Brain microvascular endothelial cell (primary cell): ENCODE measurements at regions not wholly inside any gene's neighbourhood (a gene's known extent, or its start where the extent isn't known, plus 50 kb on each side); places are given as distances from the start of the nearest gene placed in this dataset.

Experiments used
- DNase-seq: peaks from one replicate; pipeline ENCODE4 v3.0.0-alpha.2; 2020
- H3K27ac ChIP-seq: fragments of 250-450 bp; sonication (Bioruptor Pico); 2 replicates; pipeline ENCODE4 v1.5.1; 2020; ENCODE audit warnings: mild to moderate bottlenecking, moderate library complexity
- H3K27me3 ChIP-seq: fragments of 250-450 bp; sonication (Bioruptor Pico); replicated peaks from 2 replicates; pipeline ENCODE4 v1.5.1; 2020; ENCODE audit warnings: mild to moderate bottlenecking
- H3K36me3 ChIP-seq: fragments of 250-450 bp; sonication (Bioruptor Pico); replicated peaks from 2 replicates; pipeline ENCODE4 v1.5.1; 2020; ENCODE audit warnings: mild to moderate bottlenecking
- H3K4me3 ChIP-seq: 2 replicates; pipeline ENCODE4 v1.5.1; 2011; ENCODE audit warnings: low read depth, mild to moderate bottlenecking, control low read depth, low read length, moderate library complexity
- CTCF ChIP-seq: IDR thresholded peaks from 2 replicates; pipeline ENCODE4 v1.5.1; 2011; ENCODE audit warnings: low read depth, mild to moderate bottlenecking, moderate library complexity, low read length, control low read depth, inconsistent platforms; ENCODE audit errors: missing control alignments
- in situ Hi-C: cut with HindIII; loops from 2 replicates; pipeline ENCODE4 v1.10.0; 2017; ENCODE audit warnings: low sequenced_read_pairs, low pct_ligation_motif_present

- H3K36me3 ChIP-seq = no peaks in the 10 kb centered on the region
- DNase-seq = no peak
- no peak for TF ChIP-seq CTCF
- no peak overlapping the region for H3K27ac ChIP-seq
- in situ Hi-C loops = no loop called here
- H3K27me3 ChIP-seq = no peaks in the 10 kb centered on the region
- H3K4me3 ChIP-seq = no peak overlapping the region
These were observed 506.5 kb downstream of the ISL1 start for GRCh38 chr5:51889703-51890102.

- Histone ChIP-seq H3K27ac (no peak overlapping the region), H3K36me3 (no peaks in the 10 kb centered on the region), H3K4me3 (no peak overlapping the region), H3K27me3 (no peaks in the 10 kb centered on the region)
- DNase-seq = no peak
- no peak for TF ChIP-seq CTCF
- in situ Hi-C loops = no loop called here
These were observed 507.3 kb downstream of the ISL1 start for GRCh38 chr5:51890435-51891116.

- in situ Hi-C loops = no loop called here
- DNase-seq = no peak
- no peak for TF ChIP-seq CTCF
- no peak overlapping the region for H3K27ac ChIP-seq
- H3K4me3 ChIP-seq = no peak overlapping the region
- no peaks in the 10 kb centered on the region for H3K36me3 ChIP-seq
- H3K27me3 ChIP-seq = no peaks in the 10 kb centered on the region
These were observed 509.4 kb downstream of the ISL1 start for GRCh38 chr5:51892680-51893079.

GRCh38 chr5:51895834-51896233, 512.6 kb downstream of the ISL1 start:
- Histone ChIP-seq H3K4me3 (no peak overlapping the region), H3K36me3 (no peaks in the 10 kb centered on the region), H3K27ac (no peak overlapping the region), H3K27me3 (no peaks in the 10 kb centered on the region)
- TF ChIP-seq CTCF = no peak
- DNase-seq = no peak
- in situ Hi-C loops = no loop called here

GRCh38 chr5:51902512-51902911, 519.3 kb downstream of the ISL1 start:
- no peak overlapping the region for H3K4me3 ChIP-seq
- no peak for DNase-seq
- no peaks in the 10 kb centered on the region for H3K36me3 ChIP-seq
- in situ Hi-C loops = no loop called here
- no peaks in the 10 kb centered on the region for H3K27me3 ChIP-seq
- TF ChIP-seq CTCF = no peak
- no peak overlapping the region for H3K27ac ChIP-seq

- DNase-seq = no peak
- Histone ChIP-seq H3K36me3 (no peaks in the 10 kb centered on the region), H3K27me3 (no peaks in the 10 kb centered on the region), H3K27ac (no peak overlapping the region), H3K4me3 (no peak overlapping the region)
- no peak for TF ChIP-seq CTCF
- in situ Hi-C loops = no loop called here
These were observed 525.0 kb downstream of the ISL1 start for GRCh38 chr5:51908215-51908614.
